AG04449 (cell line): ENCODE measurements at regions not wholly inside any gene's neighbourhood (a gene's known extent, or its start where the extent isn't known, plus 50 kb on each side); places are given as distances from the start of the nearest gene placed in this dataset.

Experiments used
- CTCF ChIA-PET: fragments of 350-600 bp; formaldehyde crosslinking; extraction: SDS; loops from one replicate; lab custom pipeline; 2021; ENCODE audit warnings: antibody characterized with exemption; lab: Yijun Ruan, JAX
- POLR2A ChIA-PET: fragments of 400-600, 350-600 bp; formaldehyde crosslinking; extraction: SDS; loops from one replicate; lab custom pipeline; 2020; ENCODE audit warnings: antibody characterized with exemption, inconsistent platforms; lab: Yijun Ruan, JAX
- DNase-seq: peaks from one replicate; pipeline ENCODE4 v3.0.0-alpha.2; 2010; ENCODE audit warnings: low read depth, low spot score
- H3K4me3 ChIP-seq: 2 replicates; pipeline ENCODE4 v1.5.1; 2011; ENCODE audit warnings: low read depth, mild to moderate bottlenecking, control low read depth, low read length
- TF ChIP-seq, protein P1 (sequence below): IDR thresholded peaks from one replicate; pipeline ENCODE4 v1.5.1; 2011; ENCODE audit warnings: mild to moderate bottlenecking, moderate library complexity, low read length, control low read depth, inconsistent platforms; ENCODE audit not compliant: insufficient read depth; ENCODE audit errors: missing control alignments

DNA sequence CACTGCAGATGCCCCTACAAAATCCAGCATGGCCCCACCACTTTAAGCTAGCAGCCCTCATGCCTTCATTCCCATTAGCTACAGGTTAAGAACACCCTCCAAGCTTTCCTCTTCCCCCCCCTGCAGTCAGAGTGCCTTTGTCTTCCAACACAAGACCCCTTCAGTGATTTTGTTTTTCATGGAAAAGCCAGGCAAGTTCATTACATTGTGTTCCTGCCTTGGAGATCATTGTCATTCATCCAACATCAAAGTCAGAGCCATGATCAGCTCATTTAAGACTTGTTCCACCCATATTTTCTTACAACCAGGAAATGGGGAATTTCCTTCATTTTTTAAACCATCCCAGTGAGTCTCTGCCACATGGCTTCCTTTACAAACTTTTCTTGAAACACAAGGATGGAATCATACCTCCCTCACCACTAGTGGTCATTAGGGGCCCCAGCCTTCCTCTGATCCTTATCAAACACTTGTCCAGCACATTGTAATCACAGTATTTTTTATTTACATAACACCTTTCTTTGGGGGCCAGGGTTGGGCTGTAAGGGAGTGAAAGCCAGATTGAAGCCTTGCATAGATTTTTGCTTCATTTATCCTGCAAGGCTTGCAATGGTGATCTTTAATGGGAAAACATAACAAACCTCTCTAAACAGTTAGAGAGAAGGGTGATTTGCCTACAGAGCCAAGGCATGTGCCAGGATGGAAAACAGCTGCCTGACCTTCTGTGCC lies 765.3 kb downstream of the MED13L start:
- TF ChIP-seq, protein P1, sequence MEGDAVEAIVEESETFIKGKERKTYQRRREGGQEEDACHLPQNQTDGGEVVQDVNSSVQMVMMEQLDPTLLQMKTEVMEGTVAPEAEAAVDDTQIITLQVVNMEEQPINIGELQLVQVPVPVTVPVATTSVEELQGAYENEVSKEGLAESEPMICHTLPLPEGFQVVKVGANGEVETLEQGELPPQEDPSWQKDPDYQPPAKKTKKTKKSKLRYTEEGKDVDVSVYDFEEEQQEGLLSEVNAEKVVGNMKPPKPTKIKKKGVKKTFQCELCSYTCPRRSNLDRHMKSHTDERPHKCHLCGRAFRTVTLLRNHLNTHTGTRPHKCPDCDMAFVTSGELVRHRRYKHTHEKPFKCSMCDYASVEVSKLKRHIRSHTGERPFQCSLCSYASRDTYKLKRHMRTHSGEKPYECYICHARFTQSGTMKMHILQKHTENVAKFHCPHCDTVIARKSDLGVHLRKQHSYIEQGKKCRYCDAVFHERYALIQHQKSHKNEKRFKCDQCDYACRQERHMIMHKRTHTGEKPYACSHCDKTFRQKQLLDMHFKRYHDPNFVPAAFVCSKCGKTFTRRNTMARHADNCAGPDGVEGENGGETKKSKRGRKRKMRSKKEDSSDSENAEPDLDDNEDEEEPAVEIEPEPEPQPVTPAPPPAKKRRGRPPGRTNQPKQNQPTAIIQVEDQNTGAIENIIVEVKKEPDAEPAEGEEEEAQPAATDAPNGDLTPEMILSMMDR, result no peak
- POLR2A ChIA-PET, result no interaction called here
- CTCF ChIA-PET, result no interaction called here
- no peak overlapping the region for H3K4me3 ChIP-seq
- no peak for DNase-seq

GRCh38 chr12:115511305-115511704 lies 766.2 kb downstream of the MED13L start:
- H3K4me3 ChIP-seq, result no peak overlapping the region
- CTCF ChIA-PET, result no interaction called here
- no peak for DNase-seq
- POLR2A ChIA-PET, result no interaction called here
- TF ChIP-seq, protein P1, result no peak

- CTCF ChIA-PET, result no interaction called here
- POLR2A ChIA-PET, result no interaction called here
- DNase-seq, result no peak
- TF ChIP-seq, protein P1, result no peak
- no peak overlapping the region for H3K4me3 ChIP-seq
Measured at GRCh38 chr12:115508990-115509389, 768.5 kb downstream of the MED13L start.

DNA sequence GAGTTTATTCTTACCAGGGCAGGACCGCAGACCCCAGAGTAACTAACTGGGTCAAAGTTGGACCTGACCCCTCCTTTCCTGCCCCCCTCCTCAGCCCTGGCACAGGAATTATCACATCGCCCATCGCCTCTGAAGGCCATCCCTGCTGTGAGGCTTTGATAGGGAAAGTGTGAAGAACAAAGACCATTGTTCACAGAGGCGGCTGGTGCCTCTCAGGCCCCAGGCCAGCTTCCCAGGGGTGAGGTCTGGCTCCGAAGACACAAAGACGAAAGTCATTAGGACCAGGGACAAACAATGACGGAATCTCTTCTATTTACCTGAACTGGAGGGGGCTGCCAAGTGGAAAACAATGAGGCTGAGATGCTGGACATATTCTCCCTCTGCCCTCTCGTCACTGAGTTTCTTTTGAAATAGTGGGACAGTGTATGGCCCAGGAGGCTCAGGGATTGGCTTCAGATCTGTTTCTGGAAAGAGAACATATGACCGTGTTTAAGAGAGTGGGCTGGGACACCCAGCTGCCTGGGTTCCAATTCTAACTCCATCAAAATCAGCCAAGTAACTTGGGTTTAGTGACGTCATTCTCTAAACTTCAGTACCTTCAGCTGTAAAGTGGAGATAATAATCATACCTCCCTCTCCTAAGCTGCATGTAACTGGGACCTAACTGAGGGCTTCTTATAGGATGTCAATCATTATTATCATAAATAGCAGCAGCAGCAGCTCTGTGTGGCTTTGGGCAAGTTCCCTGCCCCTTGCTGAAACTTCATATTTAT lies 769.4 kb downstream of the MED13L start:
- DNase-seq, result no peak
- POLR2A ChIA-PET, result no interaction called here
- TF ChIP-seq, protein P1, result no peak
- no peak overlapping the region for H3K4me3 ChIP-seq
- CTCF ChIA-PET, result no interaction called here

GRCh38 chr12:115507560-115507889 lies 770.0 kb downstream of the MED13L start:
- no peak for DNase-seq
- TF ChIP-seq, protein P1, result no peak
- ChIA-PET CTCF (no interaction called here), POLR2A (no interaction called here)
- H3K4me3 ChIP-seq, result no peak overlapping the region

GRCh38 chr12:115506822-115507559 lies 770.5 kb downstream of the MED13L start:
- no peak overlapping the region for H3K4me3 ChIP-seq
- ChIA-PET CTCF (no interaction called here), POLR2A (no interaction called here)
- TF ChIP-seq, protein P1, result no peak
- DNase-seq, result no peak
